ENCODE measurements at regions not wholly inside any gene's neighbourhood (a gene's known extent, or its start where the extent isn't known, plus 50 kb on each side); places are given as distances from the start of the nearest gene placed in this dataset.

- no peak for DNase-seq
Observed at GRCh38 chr15:62719316-62719715, 323.2 kb upstream of the TPM1 start.

- no peak for DNase-seq
Observed at GRCh38 chr15:62722237-62722636, 320.3 kb upstream of the TPM1 start.

GRCh38 chr15:62726461-62726860, 316.1 kb upstream of the TPM1 start:
- no peak for DNase-seq

DNA sequence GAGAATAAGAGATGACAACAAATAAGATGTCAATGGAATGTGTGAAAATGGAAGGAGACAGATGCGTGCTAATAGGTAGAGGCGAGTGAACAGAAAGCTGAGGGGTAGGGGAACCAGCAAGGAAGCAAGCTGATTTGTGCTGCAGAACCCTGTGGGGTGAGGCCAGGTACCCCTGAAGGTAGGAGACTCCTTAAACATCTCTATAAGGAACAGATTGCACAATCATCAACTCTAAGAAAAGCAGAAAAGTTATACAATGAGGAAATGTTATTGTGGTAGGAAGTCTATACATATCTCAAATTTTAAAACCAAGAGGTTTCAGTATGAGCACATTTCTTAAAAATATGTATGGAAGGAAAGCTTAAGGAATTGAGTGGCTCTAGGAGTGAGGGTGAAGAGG, 315.0 kb upstream of the TPM1 start:
- no peak for DNase-seq

- no peak for DNase-seq
Observed at GRCh38 chr15:62730825-62731224, 311.7 kb upstream of the TPM1 start.

- DNase-seq: no peak
Observed at GRCh38 chr15:62732078-62732477, 310.5 kb upstream of the TPM1 start.

DNA sequence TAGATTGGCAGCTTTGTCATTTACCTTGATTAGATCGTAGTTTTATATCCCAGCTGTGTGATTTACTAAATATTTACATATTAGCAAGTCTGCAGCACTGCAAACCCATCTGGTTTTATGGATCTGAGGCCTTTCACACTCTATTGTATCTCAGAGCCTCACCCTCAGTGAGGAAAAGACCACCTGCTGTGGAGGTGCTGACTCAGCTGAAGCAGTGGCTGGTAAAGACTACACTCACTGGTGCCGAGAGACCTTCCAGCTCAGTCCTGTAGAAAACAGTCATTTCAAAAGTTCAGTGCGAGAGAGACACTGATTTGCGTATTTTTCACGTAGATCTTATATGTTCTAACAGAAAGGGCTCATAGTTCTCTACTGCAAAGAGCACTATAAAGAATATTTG, 307.8 kb upstream of the TPM1 start:
- no peak for DNase-seq

DNA sequence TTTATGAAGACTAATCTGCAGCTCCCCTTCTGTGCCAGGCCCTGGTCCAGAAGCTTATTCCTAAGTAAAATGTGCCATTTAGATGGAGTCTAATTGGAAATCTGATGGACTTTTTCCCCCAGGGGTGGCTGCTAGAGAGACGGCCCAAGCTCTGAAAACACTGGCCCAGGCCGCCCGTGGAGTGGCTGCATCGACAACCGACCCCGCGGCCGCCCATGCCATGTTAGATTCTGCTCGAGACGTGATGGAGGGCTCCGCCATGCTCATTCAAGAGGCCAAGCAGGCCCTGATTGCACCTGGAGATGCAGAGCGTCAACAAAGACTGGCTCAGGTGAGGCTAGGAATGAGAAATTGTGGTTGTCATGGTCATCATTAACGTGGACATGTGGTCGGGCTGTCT, 305.8 kb upstream of the TPM1 start:
- DNase-seq: no peak

DNA sequence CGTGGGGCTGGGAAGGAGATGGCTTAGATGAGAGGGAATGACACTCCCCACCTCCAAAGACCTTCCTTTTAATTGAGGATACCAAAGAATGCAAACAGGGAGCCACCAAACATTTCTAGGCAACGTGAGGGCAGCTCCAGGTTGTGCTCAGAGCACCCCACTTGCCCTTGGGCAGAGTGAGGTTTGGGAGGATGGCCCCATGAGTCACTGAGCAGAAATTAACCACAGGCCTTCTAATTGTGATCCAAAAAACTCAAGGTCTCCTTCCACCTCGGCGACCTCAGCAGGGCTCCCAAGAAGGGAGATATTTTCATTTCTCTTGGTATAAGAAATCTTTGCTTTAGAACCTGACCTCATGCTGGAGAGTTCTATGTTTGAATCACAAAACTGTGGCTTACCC, 305.0 kb upstream of the TPM1 start:
- no peak for DNase-seq

DNA sequence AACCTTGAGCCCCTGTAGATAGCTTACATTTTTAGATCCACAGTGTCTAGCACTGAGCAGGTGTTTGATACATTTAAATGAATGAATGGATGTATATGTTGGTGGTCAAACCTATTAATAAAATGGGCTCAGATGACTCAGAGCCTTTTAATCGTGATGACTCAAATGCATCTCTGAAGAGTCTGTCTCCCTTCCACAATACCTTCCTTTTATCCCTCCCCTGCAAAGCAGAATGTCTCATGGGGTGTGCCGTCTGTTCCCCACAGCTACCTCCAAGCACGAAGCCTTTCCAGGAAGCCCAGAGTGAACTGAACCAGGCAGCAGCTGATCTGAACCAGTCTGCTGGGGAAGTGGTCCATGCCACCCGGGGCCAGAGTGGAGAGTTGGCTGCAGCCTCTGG, 303.5 kb upstream of the TPM1 start:
- DNase-seq: no peak

DNA sequence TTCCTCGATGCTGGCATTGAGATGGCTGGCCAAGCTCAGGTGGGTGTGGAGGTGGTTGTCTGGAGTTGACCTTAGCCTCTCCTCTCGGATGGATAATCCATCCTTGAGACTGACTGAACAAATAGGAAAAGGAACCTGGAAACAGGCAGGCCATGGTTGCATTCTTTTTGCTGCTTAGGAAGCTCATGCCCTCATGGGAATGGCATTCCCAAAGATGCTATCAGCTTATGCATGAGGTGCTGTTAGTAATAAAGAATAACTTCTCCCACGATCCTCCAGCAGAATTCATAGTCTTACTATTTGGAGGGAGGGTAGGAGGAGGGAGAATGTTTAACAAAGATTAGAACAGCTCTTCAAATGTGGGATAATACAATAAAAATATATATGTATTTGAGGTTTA, 303.0 kb upstream of the TPM1 start:
- no peak for DNase-seq

DNA sequence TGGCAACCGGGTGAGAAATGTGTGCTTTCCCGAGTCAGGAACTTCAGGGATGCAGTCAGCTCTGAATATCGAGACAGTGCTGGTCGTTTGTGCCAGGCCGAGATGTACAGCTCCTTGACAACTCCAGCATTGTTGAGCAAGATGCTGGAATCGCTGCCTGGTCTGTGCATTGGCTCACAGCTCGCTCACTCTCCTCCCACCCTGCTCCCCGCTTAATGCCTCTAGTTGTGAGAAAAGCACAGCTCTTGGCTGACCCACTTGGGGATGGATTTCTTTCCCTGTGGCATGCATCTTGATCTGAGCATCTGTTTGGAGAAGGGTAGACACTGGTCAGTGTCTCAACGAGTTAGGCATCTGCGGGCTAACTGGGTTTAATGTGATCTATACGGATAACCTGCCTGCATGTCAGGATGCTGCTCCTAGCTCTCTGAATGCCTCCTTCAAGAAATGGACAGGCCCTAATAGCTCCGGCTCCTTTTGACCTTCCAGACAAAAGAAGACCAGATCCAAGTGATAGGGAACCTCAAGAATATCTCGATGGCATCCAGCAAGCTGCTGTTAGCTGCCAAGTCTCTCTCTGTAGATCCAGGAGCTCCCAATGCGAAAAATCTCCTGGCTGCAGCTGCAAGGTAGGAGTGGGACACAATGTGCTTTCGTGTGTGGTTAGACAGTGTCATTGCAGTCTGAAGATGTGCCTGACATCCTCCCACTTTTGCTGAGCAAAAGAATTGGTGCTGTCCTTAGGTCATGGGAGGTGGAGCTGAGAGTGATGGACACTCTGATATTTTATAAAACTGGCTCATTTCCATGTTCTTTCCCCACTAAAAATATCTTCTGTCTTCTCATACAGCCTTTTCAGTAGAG, 302.2 kb upstream of the TPM1 start:
- no peak for DNase-seq

DNA sequence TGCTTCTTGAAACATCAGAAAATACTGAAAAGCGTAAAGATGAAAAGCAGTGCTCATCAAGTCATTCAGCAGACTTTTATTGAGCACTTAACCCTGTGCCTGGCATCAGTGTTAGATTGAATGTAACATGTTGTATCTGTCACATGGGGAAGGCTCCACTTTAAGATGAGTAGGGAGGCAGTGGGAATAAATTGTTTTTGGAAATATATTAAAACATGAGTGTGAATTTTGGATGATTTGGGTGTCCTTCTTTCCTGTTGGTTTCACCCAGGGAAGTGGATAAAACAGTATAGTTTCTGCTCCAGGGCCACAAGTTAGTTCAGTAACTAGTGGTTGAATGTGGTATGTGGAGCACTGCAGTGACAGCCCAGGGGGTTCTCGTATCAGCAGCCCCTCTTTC, 301.4 kb upstream of the TPM1 start:
- no peak for DNase-seq

- DNase-seq: peak; percentile 11
Observed at GRCh38 chr15:62742409-62743171, 300.0 kb upstream of the TPM1 start.

DNA sequence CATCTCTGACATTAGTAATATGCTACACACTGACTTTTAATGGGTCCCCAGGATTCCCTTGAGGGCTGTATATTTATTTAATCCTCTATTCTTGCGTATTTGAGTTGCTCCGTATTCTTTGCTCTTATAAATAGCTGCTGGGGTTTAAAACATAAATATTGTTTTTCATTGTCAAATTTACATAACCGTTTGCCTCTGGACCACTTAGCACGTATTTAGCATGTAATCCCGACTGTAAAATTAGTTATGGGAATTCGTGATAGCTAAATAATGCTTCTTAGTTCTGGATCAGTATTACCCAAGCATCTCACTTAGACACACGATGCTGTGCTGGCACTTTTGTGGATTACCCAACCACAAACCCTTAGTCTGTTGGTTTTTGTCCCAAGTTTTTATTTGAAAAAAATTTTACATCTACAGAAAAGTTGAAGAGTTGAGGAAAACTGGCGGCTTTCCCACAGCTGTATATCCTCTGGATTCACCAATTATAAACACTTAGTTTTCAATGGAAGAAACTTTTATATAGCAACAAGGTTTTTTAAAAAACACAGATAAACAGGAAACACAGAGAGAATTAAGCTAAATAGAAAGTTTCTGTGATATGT, 296.8 kb upstream of the TPM1 start:
- no peak for DNase-seq

- DNase-seq: no peak
Observed at GRCh38 chr15:62748196-62748595, 294.4 kb upstream of the TPM1 start.

DNA sequence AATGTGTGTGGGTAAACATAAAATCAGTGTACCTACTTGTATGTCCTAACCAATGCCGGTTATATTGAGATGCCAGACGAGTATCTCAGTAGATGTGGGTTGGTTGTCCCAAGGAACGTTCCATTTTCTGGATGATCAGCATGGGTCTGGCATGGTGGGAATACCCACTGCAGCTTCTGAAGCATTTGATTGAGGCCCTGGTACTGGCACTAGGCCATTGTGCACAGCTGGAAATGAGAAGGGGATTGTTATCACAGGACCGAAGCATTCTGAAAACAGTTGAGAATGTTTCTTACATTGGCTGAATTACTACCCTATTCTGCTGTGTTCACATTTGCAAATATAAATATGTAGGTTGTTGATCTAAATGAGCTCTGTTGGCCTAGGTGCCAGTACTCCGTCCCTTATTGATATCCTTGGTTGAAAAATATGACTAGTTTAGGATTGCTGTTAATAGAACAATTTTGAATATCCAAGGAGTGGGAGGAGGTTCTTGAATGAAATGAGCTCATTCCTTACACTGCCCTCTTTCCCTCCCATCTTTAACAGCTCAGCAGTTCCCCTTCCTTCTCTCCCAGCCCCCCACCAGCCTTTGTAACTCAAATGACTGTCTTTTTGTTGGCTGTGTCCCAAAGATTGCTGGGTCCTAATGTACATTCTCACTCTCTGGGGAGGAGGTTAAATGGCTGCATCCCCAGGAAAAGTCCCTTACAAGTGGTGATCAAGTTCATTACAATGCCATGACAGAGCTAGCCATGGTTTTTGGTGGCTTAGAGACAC, 293.3 kb upstream of the TPM1 start:
- no peak for DNase-seq

DNA sequence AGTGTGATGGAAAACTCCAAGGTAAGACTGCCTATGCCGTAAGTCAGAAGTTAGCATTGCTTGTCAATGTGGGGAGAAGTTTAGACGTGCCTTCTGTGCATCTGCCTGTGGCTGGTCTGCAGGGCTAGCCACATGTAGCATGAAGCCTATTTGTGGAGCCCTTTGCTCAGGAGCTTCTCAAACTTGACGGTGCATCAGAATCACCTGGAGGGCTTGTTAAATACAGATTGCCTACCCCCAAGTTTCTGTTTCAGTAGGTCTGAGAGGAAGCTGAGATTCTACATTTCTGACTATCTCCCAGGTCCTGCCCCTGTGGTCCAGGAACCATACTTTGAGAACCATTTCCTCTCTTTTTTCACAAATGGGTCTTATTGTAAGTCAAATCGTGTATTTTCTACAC, 292.1 kb upstream of the TPM1 start:
- no peak for DNase-seq

DNA sequence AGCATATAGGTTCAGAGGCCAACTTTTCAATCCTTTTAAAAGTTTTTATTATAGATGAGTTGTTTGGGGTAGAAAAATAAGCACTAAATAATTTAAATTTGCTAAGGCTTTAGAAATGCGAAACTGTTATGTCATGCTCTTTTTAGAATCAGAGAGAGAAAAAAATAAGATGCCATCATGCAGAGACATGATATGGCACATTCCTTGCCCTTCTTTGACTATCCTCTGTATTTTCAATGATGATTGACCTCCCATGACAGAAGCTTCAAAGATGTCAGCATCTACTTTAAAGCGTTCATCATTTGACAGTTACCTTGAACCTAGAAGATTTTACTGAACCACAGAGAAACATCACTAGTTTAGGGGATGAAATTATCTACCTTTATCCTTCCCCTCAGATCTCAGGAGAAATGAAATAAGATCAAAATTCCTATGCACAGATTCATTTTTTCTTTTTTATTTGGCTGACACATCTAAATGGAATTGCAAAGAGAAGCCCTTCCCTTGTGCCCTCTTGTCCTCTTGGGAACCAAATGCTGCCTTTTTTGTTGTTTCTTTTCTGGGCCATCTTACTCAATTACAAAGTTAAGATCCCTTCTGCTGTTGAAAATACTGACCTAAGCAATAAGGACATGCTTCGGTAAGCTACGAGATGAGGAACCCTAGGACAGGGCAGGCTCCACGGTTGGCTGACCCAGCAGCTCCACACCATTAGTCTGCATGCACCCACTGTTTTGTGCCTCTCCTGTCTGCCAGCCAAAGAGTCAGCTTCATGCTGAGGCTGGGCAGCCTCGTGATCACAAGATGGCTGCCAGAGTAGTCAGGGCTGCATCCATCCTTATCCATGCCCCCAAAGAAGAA, 289.7 kb upstream of the TPM1 start:
- no peak for DNase-seq

DNA sequence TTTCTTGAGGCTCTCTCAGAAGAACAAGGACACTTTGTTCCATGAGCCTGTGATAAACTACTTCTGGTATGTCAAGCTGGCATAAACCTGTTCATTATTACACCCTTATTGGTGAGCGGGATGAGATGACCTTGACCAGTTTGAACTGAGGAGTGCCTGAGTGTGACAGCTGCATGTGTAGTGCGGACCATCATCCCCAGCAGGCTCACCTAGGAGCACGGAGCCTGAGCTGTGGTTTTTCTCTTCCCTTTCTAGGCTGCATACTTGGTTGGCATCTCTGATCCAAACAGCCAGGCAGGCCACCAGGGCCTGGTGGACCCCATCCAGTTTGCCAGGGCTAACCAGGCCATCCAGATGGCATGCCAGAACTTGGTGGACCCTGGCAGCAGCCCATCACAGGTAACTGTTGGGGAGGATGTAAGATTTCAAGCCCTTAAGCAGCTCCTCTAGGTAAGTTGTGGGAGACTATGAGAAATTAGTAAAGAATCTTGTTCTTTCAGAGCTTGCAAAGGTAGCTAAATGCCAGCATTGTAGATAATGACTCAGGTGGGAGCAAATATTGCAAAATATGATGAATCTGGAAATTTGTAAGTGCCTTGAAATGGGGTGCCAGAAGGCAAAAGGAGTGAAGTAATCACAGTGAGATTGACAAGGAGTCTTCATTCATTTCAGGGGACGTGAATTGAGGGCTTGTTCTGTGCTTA, 288.9 kb upstream of the TPM1 start:
- DNase-seq: no peak

- DNase-seq: no peak
Observed at GRCh38 chr15:62756326-62756994, 286.1 kb upstream of the TPM1 start.

Measured in CD4-positive, alpha-beta T cell treated with Interleukin-21 for 1 hour (primary cell).